ENCODE measurements at regions not wholly inside any gene's neighbourhood (a gene's known extent, or its start where the extent isn't known, plus 50 kb on each side); places are given as distances from the start of the nearest gene placed in this dataset.
"Not testable (repeated sequence)": the region's sequence is repeated elsewhere in the genome, so short reads cannot be mapped to it uniquely, and the experiment has no call there.

DNA sequence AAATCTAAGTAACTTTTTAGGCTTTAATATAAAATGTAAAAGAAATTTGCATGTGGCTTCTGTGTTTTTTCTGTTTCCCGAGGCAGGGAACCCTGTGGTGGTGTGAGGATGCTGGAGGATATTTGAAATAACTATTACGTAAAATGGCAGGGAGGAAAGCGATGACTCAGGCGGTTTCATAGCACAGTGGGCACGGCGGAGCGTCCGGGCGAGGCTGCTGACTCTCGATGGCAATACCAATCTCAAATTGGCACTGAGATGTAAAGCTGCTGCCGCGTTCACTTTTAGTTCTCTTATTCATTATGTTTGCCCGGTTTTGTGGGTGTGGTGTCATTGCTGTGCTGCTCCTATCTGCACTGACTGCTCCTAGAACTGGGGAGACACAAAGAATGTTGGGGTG lies 254.3 kb downstream of the THBS2 start:
- DNase-seq (ENCODE audit: low read depth), result no peak
- TF ChIP-seq, protein P1, sequence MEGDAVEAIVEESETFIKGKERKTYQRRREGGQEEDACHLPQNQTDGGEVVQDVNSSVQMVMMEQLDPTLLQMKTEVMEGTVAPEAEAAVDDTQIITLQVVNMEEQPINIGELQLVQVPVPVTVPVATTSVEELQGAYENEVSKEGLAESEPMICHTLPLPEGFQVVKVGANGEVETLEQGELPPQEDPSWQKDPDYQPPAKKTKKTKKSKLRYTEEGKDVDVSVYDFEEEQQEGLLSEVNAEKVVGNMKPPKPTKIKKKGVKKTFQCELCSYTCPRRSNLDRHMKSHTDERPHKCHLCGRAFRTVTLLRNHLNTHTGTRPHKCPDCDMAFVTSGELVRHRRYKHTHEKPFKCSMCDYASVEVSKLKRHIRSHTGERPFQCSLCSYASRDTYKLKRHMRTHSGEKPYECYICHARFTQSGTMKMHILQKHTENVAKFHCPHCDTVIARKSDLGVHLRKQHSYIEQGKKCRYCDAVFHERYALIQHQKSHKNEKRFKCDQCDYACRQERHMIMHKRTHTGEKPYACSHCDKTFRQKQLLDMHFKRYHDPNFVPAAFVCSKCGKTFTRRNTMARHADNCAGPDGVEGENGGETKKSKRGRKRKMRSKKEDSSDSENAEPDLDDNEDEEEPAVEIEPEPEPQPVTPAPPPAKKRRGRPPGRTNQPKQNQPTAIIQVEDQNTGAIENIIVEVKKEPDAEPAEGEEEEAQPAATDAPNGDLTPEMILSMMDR (IDR thresholded peaks at IDR 0.05; ENCODE audit: insufficient read depth, low read depth, low read length, missing control alignments), result no peak
- H3K4me3 ChIP-seq (ENCODE audit: low read depth, low read length), result no peak overlapping the region

DNA sequence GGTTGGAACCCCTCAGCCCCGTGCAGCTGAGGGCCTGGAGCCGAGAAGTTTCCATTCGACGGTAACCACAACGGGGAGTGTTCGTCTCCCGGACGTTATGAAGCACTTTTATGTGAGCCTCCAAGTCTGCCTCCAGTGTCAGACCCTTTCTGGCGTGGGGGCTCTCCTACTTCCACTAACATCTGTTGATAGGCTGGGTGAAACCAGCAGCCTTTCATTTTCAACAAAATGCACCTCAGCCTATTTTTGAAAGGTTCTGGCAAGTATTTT lies 257.4 kb downstream of the THBS2 start:
- TF ChIP-seq, protein P1 (IDR thresholded peaks at IDR 0.05; ENCODE audit: insufficient read depth, low read depth, low read length, missing control alignments), result no peak
- no peak for DNase-seq (ENCODE audit: low read depth)
- no peak overlapping the region for H3K4me3 ChIP-seq (ENCODE audit: low read depth, low read length)

DNA sequence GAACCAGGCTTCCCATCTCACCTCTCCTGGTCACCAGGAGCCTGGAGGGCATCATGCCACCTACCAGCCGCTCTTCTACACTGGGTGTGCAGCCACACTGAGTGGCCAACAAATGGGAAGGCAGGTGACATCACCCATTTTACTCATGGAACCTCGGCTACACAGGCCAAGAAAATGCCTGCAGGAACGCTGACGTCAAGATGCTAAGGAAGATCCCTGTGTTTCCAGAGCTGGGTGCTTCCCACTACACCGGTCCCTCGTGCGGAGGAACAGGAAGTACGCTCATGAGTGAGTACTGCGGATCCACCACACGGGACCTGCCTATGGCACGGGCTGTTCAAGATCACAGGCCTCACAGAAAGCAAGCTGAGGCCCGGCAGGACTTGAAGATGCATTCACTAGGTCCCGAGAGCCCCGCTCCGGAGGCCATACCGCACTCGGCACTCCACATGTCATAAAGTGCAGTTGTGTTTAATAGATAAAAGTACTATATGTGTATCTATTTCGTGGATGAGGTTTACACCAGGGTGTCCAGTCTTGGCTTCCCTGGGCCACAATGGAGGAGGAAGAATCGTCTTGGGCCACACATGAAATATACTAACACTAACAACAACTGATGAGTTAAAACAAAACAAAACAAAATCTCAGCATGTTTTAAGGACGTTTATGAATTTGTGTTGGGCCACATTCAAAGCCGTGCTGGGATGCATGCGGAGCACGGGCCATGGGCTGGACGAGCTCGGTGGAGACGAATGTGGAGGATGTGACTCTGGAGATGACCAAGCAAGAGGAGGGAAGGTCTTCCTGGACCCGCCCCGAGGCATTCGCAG lies 257.9 kb downstream of the THBS2 start:
- TF ChIP-seq, protein P1 (IDR thresholded peaks at IDR 0.05; ENCODE audit: insufficient read depth, low read depth, low read length, missing control alignments), result no peak
- H3K4me3 ChIP-seq (ENCODE audit: low read depth, low read length), result no peak overlapping the region
- no peak for DNase-seq (ENCODE audit: low read depth)

DNA sequence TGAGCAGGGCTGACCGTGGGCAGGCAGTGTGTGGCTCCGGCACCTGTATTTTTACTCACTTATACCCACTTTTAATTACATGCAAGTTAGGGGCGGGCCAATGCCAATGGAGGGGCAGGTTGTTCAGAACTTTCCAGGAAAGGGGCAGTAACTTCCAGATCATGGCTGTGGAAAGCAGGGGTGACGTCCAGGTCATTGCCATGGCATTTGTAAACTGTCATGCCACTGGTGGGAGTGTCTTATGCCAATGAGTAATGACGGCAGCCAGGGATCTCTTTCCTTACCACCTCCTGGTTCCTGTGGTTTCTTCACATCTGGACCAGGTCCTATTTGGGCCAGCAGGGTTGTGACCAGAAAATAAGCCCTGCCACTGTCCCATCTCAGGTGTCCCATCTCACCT lies 258.7 kb downstream of the THBS2 start:
- DNase-seq (ENCODE audit: low read depth), result no peak

DNA sequence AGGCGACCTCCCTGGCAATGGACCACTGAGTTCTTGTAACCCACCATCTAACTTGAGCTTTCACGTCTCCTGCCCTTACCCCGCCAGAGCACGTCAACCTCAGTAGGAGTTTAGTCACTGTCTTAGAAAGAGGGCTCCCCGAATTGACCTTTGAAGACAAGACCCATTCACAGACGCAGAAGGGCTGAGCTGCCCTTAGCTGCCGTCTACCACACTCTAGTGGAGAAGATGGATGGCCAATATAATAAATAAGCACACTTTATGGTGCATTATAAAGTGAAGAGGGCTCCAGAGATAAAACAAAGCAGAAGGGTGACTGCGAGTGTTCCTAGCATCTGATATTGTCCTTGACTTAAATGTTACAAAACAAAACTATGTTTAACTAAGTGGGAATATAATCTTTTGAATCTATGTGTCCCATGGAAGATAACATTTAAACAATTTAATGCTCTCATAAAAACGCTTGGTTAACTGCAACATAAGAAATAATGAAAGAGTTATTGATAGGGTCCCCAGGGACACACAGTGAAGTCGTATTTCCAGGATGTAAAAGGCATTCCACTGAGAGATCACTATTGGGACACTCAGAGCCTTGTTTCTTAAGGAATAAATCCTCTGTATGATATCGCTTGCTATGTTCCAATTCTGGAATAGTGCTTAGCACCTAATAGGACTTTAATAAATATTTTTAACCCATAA lies 261.1 kb downstream of the THBS2 start:
- no peak overlapping the region for H3K4me3 ChIP-seq (ENCODE audit: low read depth, low read length)
- no peak for DNase-seq (ENCODE audit: low read depth)
- TF ChIP-seq, protein P1 (IDR thresholded peaks at IDR 0.05; ENCODE audit: insufficient read depth, low read depth, low read length, missing control alignments), result no peak

More for the DNA sequence above, 258.7 kb downstream of the THBS2 start:
- TF ChIP-seq, protein P1 (IDR thresholded peaks at IDR 0.05; ENCODE audit: insufficient read depth, low read depth, low read length, missing control alignments), result no peak
- no peak overlapping the region for H3K4me3 ChIP-seq (ENCODE audit: low read depth, low read length)

DNA sequence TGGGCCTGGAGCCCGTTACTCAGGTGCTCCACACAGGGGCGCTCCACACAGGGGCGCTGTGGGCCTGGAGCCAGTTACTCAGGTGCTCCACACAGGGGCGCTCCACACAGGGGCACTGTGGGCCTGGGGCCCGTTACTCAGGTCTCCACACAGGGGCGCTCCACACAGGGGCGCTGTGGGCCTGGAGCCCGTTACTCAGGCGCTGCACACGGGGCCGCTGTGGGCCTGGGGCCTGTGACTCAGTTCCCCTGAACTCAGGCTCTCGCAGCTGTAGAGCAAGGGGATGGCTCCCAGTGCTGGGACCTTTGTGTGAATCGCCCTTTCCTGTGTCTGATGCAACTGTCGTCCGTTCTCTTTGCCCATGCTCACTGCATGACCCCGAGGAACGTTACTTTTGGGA lies 262.0 kb downstream of the THBS2 start:
- H3K4me3 ChIP-seq (ENCODE audit: low read depth, low read length); DNase-seq (ENCODE audit: low read depth): not testable (repeated sequence)

DNA sequence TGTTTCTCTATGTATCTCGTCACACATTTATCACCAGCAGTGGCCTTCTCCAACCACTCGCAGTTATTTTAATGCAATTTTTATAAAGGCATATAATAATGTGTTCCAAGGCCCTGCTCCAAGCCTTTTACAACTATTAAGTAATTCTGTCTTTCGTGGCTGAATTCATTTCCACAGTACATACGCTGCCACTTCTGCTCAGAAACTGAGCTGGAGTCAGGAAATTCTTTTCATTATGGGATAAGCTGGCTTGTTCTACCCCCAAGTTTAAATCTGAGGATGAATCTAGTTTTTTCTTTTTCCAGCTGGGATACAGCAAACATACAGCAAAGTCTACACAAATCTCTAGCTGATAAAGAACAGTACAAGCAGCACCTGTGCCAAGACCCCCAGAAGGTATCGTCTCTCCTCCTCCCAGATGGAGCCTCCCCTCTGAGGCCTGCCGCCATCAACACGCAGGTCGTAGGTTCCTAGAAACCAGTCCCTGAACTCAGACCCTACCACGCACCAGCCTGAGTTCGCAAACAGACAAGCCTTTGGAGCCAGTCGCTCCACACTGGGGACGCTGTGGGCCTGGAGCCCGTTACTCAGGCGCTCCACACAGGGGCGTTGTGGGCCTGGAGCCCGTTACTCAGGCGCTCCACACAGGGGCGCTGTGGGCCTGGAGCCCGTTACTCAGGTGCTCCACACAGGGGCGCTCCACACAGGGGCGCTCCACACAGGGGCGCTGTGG lies 263.5 kb downstream of the THBS2 start:
- no peak for DNase-seq (ENCODE audit: low read depth)
- TF ChIP-seq, protein P1 (IDR thresholded peaks at IDR 0.05; ENCODE audit: insufficient read depth, low read depth, low read length, missing control alignments), result no peak
- H3K4me3 ChIP-seq (ENCODE audit: low read depth, low read length), result no peak overlapping the region
